NCI-H2081 (cell line): ENCODE measurements at regions not wholly inside any gene's neighbourhood (a gene's known extent, or its start where the extent isn't known, plus 50 kb on each side); places are given as distances from the start of the nearest gene placed in this dataset.

Experiments used
- DNase-seq, 2 experiments: peaks; one replicate each; lab custom pipeline; 2025; lab: John Stamatoyannopoulos, UW

DNA sequence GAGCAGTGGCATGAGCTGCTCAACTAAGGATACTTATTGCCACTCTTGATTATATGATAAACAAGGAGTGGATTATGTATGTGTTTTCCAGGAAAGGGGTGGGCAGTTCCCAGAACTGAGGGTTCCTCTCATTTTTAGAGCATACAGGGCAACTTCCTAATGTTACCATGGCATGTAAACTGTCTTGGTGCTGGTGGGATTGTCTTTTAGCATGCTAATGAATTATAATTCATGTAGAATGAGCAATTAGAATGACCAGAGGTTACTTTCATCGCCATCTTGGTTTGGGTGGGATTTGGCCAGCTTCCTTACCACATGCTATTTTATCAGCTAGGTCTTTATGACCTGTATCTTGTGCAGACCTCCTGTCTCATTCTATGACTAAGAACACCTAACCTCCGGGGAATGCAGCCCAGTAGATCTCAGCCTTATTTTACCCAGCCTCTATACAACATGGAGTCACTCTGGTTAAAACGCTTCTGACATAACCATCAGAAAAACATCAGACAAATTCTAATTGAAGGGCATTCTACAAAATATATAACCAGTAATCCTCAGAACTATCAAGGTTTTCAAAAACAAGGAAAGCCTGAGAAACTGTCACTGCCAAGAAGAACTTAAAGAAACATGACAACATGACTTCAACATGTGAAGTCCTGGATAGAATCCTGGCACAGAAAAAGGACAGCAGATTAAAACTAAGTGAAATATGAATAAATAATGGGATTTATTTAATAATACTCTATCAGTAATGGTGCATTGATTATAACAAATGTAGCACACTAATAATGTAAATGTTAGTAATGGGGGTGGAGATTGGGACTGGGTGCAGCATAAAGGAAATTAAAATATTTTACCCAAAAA lies 365.0 kb downstream of the SEMA3D start:
- no peak for DNase-seq

DNA sequence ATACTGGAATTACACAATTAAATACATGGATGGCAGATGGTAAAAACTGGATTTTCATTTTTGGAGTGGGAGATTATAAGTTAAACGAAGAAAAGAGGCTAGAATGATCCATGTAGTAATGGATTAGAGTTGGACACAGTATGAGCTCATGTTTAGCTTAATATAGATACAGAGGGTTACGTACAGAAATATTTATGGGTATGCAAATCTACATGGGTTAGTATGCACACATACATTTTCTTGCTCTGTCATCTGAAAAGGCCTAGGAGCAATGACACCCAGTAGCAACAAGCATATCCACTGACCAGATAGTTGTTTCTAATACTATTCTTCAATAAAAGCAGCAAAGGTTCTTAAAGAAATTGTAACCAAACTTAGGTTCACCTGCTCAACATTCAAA lies 366.4 kb downstream of the SEMA3D start:
- DNase-seq = no peak

GRCh38 chr7:84817016-84817415 lies 369.8 kb downstream of the SEMA3D start:
- DNase-seq = no peak

DNA sequence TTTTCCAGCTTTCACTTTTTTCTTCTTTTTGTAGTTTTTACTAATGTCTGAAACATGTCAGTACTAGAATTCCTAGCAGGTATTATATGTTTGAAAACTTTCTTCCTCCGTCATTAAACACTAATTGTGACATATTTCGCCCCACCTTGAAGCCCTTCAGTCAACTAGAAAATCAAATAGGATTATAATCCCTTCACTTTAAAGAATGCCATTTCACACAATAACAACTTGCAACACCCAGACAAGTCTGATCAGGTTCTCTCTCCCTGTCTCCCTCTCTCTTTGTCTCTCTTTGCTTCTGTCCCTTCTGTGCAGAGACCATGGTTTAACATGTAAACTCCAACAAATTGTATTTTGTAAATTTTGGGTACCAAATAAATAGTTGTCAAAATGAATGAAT lies 373.5 kb downstream of the SEMA3D start:
- no peak for DNase-seq

- DNase-seq = no peak
Observed at GRCh38 chr7:84812021-84812420, 374.8 kb downstream of the SEMA3D start.

GRCh38 chr7:84811362-84811761 lies 375.5 kb downstream of the SEMA3D start:
- DNase-seq = no peak

DNA sequence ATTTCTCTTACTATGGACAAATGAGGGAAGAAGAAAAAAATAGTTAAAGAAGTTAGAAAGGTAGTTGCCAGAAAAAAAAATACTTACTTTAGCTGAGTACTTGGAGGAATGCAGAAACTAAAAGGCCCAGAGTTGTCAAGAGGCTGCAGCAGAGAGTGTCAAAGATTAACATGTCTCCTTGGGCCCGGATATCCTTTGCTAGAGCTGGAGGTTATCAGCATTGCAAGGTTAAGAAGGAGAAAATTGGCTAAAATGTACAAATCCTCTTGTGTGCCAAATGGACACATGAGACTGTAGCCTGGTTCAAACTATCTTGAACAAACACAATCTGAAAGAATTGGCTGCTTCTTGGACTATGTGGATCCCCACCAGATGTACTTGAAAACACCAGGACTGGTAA lies 377.0 kb downstream of the SEMA3D start:
- no peak for DNase-seq

- no peak for DNase-seq
Observed at GRCh38 chr7:84803979-84804378, 382.9 kb downstream of the SEMA3D start.

DNA sequence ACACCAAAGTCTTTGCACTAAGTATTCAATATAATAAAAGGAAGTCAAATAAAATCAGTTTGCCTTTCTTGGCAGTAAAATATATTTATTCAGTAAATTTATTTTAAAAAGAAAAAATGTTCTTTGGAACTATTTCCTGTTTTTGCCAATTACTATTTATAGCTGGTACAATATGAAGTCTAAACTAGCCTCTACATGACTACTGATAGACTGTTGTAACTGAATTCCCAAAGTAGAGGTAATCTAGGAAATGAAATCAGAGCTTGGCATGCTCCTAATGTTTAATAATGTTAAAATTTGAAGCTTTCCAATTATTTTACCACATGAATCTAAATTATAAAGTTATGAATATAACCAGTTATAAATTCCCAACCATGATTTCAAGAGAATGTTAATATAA lies 385.5 kb downstream of the SEMA3D start:
- DNase-seq = no peak

DNA sequence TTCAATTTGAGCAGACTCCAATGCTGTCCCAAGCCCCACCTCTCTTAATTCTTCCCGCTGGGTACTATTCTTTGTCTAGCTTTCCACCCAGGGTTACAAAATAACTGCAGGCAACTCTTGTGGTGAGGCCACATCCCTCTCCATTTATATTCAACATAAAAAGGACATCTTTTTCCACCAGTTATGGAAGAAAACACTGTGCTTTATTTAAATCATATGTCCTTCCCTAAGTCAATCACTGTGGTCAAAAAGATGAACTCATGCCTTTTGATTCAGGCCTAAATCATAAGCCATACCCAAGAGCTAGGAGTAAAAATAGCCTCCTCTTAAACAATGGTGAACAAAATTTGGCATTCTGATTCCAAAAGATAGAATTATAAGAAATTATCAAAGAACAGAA lies 386.0 kb downstream of the SEMA3D start:
- DNase-seq = no peak

DNA sequence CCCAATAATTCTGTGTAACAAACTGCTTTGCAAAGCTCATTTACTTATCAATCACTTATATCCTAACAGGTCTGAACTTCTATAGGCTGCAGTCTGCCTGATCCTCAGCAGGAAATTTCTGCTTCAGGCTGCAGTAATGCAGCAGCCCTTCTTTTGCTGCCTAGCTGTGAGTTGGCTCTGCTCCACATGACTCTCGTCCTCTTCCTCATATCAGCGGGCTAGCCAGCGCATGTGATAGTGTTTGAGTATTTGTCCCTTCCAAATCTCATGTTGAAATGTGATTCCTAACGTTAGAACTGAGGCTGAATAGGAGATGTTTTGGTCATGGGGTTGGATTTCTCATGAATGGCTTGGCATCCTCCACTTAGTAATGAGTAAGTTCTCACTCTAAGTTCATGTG lies 387.8 kb downstream of the SEMA3D start:
- DNase-seq = no peak

- no peak for DNase-seq
Observed at GRCh38 chr7:84792231-84792893, 394.5 kb downstream of the SEMA3D start.

GRCh38 chr7:84790882-84791281 lies 396.0 kb downstream of the SEMA3D start:
- DNase-seq = no peak

DNA sequence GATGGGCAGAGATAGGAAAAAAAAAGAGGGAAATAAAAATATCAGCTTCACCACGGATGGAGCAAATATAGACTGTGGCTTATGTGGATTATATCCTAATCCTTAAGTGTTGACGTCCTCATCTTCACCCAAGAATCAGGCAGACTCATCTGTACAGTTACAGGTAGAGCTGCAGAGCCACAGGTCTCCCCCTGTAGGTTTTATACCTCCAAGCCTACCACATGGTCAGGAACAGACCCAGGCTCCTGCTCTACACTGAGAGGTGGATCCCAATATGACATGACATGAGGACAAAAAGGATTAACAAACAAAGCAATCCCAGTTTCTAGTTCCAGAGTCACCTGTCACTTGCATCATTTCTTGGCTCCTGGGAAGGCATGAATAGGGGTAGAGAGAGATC lies 400.8 kb downstream of the SEMA3D start:
- DNase-seq = no peak

DNA sequence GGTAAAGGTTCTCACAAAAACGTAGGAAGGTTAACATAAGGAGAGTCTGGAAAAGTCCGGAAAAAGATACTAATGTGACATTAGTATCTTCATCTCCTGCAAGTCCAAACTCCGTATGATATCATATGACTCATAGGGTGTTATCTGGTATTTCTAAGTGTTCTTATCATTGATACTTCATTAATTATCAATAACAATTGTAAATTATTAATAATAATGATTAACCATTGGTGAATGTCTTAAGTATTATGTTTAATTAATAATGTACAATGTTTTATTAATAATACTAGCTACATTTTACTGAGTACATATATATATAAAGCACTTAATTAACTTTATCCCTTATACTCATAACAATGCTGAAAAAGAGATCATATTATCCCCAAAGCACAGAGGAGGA lies 402.4 kb downstream of the SEMA3D start:
- no peak for DNase-seq

DNA sequence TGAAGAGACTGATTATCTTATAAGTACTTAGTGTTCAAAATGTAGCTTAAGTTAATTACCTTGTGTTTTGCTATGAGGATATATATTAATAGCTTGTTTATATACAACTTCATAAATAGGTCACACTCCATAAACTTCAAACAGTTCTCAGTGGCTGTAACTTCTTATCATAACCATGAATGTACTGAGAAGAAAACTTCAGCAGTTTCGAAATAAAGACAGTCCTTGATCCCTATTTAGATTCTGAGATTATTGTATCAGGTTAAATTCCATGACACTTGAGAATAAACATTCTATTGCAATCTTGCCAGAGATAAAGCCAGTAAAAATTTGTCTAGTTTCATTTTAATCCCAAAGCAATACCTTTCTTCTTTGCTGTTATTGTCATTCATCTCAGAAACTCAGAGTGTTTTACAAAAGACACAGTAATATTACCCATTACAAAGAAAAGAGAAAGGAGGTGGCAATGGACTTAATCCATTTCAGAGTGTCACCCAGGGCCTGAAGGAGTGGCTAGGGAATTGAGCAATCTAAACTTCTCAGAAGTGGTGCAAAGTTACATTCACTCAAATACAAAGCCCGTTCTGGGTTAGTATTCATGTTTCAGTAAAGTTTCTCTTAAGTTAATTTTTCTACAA lies 403.6 kb downstream of the SEMA3D start:
- no peak for DNase-seq

DNA sequence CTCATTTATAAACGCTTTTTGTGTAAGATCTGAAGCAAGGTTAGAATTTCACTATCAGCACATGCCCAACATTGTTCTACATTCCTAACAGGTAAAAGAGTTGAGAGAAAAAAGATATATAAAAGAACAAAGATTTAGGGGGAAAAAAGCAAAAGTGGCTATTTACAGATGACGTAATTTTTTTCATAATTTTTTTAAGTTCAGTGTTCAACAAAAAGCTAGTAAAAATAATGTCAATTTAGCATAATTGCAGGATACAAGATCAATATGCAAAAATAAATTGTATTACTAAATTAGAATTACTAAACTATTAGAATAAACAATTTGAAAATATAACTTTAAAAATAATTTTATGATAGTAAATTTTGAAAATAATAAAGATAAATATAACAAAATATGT lies 405.0 kb downstream of the SEMA3D start:
- no peak for DNase-seq

DNA sequence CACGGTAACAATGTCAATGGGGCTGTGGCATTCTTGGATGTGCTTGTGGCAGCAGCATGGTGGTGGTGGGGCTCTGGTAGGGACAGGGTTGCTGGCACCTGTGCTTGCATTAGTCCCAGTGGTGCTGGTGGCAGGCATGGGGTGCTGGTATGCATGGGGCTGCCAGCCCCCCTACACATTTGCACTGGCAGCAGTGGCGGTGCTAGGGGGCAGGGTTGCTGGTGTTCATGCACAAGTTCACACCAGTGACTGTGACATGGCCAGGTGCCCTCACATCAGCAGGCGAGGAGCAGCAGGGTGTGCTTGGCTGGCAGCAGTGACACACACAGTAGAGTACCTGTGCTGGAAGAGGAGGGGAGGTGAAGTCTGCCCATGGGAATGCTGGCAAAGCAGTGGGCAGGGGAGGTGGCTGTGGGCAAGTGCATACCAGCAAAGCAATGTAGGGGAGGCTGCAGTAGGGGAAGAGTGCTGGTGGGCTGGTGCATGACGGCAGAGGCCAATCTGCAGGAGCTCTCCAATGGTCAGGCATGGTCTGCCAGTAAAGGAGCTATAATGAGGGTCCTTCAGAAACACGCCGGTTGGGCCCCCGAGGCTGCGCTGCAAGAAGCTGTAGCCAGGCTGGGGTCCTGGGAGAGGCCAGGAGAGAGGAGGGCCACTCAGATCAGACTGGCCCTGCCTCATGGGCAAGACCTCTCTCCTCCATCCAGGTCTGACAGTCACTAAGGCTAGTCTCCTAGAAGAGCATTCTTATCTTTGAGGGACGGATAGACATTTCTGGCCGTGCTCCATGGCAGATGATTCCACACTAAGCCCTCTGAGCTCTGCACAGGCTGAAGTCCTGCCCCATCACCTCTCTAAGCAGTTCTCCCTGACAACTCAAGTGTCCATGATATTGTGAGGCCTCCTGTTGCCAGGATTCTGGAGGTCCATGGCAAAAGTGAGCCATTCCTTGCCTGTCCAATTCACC lies 406.4 kb downstream of the SEMA3D start:
- no peak for DNase-seq

DNA sequence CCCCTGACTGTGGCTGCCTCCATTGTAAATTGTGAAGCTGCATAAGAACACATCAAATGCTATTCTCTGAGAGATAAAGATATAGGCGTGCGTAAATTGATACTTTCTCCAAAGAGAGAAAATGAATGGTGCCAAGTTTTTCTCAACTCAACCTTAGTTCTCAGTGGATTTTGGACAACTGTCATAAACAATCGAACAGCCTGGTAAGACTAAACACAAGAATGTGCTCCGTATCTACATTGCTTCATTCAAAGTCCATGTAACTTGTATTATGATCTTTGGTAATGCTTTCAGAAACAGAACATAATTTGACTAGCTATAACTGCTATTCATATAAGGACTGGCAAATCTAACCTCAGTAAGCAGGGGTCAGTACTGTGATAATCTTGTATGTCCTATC lies 429.1 kb downstream of the SEMA3D start:
- no peak for DNase-seq

GRCh38 chr7:84746353-84746752 lies 440.5 kb downstream of the SEMA3D start:
- DNase-seq = no peak

GRCh38 chr7:84744385-84744784 lies 442.5 kb downstream of the SEMA3D start:
- DNase-seq = no peak

DNA sequence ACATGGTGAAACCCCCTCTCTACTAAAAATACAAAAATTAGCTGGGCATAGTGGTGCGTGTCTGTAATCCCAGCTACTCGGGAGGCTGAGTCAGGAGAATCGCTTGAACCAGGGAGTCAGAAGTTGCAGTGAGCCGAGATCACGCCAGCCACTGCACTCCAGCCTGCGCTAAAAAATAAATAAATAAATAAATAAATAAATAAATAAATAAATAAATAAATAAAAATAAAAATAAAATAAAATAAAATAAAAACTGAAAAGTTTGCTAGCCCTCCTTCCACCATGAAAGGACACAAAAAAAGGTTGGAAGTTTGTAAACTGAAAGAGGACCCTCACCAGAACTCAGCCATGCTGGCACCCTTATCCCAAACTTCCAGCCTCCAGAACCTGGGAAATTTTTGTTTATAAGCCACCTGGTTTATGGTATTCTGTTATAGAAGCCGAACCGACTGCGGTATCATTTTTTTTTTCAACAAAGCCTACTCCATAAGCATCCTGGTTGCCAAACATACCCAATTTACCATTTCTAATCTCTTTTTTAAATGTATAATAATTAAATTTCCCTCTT lies 448.2 kb downstream of the SEMA3D start:
- DNase-seq = no peak
